ENCODE measurements at regions not wholly inside any gene's neighbourhood (a gene's known extent, or its start where the extent isn't known, plus 50 kb on each side); places are given as distances from the start of the nearest gene placed in this dataset.

GRCh38 chr20:50258790-50259483 lies 68.3 kb downstream of the CEBPB start:
- no peak for DNase-seq (ENCODE audit: low read depth)

- no peak for DNase-seq (ENCODE audit: low read depth)
Observed at GRCh38 chr20:50259705-50260478, 69.3 kb downstream of the CEBPB start.

GRCh38 chr20:50260479-50261221 lies 70.0 kb downstream of the CEBPB start:
- no peak for DNase-seq (ENCODE audit: low read depth)

- DNase-seq (ENCODE audit: low read depth): no peak
Observed at GRCh38 chr20:50261471-50262212, 71.0 kb downstream of the CEBPB start.

- no peak for DNase-seq (ENCODE audit: low read depth)
Observed at GRCh38 chr20:50263831-50264230, 73.2 kb downstream of the CEBPB start.

- no peak for DNase-seq (ENCODE audit: low read depth)
Observed at GRCh38 chr20:50264534-50265145, 74.0 kb downstream of the CEBPB start.

GRCh38 chr20:50265245-50265946 lies 74.8 kb downstream of the CEBPB start:
- no peak for DNase-seq (ENCODE audit: low read depth)

- no peak for DNase-seq (ENCODE audit: low read depth)
Observed at GRCh38 chr20:50266293-50267040, 75.8 kb downstream of the CEBPB start.

GRCh38 chr20:50267041-50267865 lies 76.6 kb downstream of the CEBPB start:
- DNase-seq (ENCODE audit: low read depth): no peak

- DNase-seq (ENCODE audit: low read depth): no peak
Observed at GRCh38 chr20:50267866-50268219, 77.2 kb downstream of the CEBPB start.

GRCh38 chr20:50269091-50270033 lies 78.7 kb downstream of the CEBPB start:
- DNase-seq (ENCODE audit: low read depth): no peak

- no peak for DNase-seq (ENCODE audit: low read depth)
Observed at GRCh38 chr20:50270034-50270395, 79.4 kb downstream of the CEBPB start.

- DNase-seq (ENCODE audit: low read depth): no peak
Observed at GRCh38 chr20:50270569-50270968, 79.9 kb downstream of the CEBPB start.

- DNase-seq (ENCODE audit: low read depth): no peak
Observed at GRCh38 chr20:50271176-50271575, 80.5 kb downstream of the CEBPB start.

- no peak for DNase-seq (ENCODE audit: low read depth)
Observed at GRCh38 chr20:50271612-50272011, 81.0 kb downstream of the CEBPB start.

GRCh38 chr20:50272030-50272723 lies 81.5 kb downstream of the CEBPB start:
- DNase-seq (ENCODE audit: low read depth): no peak

Data from HT1080 (cell line).